Uterus (tissue), 3 donors: ENCODE measurements at regions not wholly inside any gene's neighbourhood (a gene's known extent, or its start where the extent isn't known, plus 50 kb on each side); places are given as distances from the start of the nearest gene placed in this dataset.

ENCODE experiments used
- DNase-seq, 2 donors: peaks; one replicate each; pipeline ENCODE4 v3.0.0-alpha.2; 2019 to 2020
- H3K27ac ChIP-seq, 2 donors: fragments of 200-600 bp; sonication (generic); 1 replicate in 1 of 2; 2 replicates in 1 of 2; pipeline ENCODE4 v1.5.1; 2016 to 2018
- H3K27me3 ChIP-seq, 2 donors: fragments of 200-600 bp; sonication (generic); one replicate each; pipeline ENCODE4 v1.5.1; 2018 to 2019; ENCODE audit warnings: control low read depth in 1 of 2
- H3K36me3 ChIP-seq, 2 donors: fragments of 200-600 bp; sonication (generic); one replicate each; pipeline ENCODE4 v1.5.1; 2019; ENCODE audit warnings: control low read depth in 1 of 2
- H3K4me1 ChIP-seq, 2 donors: fragments of 200-600 bp; sonication (generic); one replicate each; pipeline ENCODE4 v1.5.1; 2018 to 2019; ENCODE audit warnings: control low read depth in 1 of 2
- H3K4me3 ChIP-seq, 2 donors: fragments of 200-600 bp; sonication (generic); 1 replicate in 1 of 2; 2 replicates in 1 of 2; pipeline ENCODE4 v1.5.1; 2018 to 2019; ENCODE audit warnings: mild to moderate bottlenecking in 1 of 2
- H3K9me3 ChIP-seq, 2 donors: fragments of 200-600 bp; sonication (generic); one replicate each; pipeline ENCODE4 v1.5.1; 2019; ENCODE audit warnings: control low read depth in 1 of 2
- POLR2A ChIP-seq, 2 donors: fragments of 450-650 bp; IDR thresholded peaks; one replicate each; pipeline ENCODE4 v1.6.1; 2016; ENCODE audit warnings: antibody characterized with exemption in 2 of 2, mild to moderate bottlenecking in 1 of 2, moderate library complexity in 1 of 2
- intact Hi-C: fragments of 100-400 bp; cut with DNase I; formaldehyde crosslinking; loops from one replicate; pipeline ENCODE4 v1.15.1; 2023; ENCODE audit warnings: low total_unique reads
- TF ChIP-seq, protein P1 (sequence below), 4 experiments: fragments of 200-600 bp in 2 of 4; fragments of 450-650 bp in 2 of 4; sonication (generic) in 2 of 4; IDR thresholded peaks; one replicate each; pipeline ENCODE4 v1.5.1; 2016 to 2019; ENCODE audit warnings: antibody characterized with exemption in 4 of 4, mild to moderate bottlenecking in 2 of 4, moderate library complexity in 1 of 4
- donor health status: DM: yes; HTN: yes; CAD: no.

DNA sequence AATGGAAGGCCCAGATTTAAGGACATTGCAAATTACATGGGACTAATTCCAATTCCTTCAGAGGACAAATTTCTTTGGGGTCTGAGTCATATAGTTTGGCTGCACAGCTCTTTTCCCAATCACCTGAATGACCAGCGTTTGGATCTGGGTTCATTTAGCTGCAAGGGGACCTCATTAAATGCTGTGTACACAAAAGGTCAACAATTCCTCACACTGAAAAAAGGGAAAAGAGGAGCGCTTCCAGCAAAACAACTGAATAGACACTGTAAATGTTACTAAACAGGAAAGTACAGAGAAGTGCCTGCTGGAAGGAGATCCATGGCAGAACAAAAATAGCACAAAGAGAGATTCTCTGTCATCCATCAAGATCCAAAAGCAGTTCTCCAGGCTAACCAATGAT, 356.0 kb upstream of the LMCD1 start:
- H3K4me3 ChIP-seq: no peak overlapping the region
- intact Hi-C loops: no loop called here
- H3K36me3 ChIP-seq: no peaks in the 10 kb centered on the region
- no peaks in the 10 kb centered on the region for H3K4me1 ChIP-seq
- H3K27ac ChIP-seq: no peak overlapping the region
- TF ChIP-seq, protein P1, sequence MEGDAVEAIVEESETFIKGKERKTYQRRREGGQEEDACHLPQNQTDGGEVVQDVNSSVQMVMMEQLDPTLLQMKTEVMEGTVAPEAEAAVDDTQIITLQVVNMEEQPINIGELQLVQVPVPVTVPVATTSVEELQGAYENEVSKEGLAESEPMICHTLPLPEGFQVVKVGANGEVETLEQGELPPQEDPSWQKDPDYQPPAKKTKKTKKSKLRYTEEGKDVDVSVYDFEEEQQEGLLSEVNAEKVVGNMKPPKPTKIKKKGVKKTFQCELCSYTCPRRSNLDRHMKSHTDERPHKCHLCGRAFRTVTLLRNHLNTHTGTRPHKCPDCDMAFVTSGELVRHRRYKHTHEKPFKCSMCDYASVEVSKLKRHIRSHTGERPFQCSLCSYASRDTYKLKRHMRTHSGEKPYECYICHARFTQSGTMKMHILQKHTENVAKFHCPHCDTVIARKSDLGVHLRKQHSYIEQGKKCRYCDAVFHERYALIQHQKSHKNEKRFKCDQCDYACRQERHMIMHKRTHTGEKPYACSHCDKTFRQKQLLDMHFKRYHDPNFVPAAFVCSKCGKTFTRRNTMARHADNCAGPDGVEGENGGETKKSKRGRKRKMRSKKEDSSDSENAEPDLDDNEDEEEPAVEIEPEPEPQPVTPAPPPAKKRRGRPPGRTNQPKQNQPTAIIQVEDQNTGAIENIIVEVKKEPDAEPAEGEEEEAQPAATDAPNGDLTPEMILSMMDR (IDR thresholded peaks at IDR 0.05): no peak
- TF ChIP-seq POLR2A (IDR thresholded peaks at IDR 0.05): no peak
- no peak for DNase-seq
- no peaks in the 10 kb centered on the region for H3K9me3 ChIP-seq
- no peaks in the 10 kb centered on the region for H3K27me3 ChIP-seq

DNA sequence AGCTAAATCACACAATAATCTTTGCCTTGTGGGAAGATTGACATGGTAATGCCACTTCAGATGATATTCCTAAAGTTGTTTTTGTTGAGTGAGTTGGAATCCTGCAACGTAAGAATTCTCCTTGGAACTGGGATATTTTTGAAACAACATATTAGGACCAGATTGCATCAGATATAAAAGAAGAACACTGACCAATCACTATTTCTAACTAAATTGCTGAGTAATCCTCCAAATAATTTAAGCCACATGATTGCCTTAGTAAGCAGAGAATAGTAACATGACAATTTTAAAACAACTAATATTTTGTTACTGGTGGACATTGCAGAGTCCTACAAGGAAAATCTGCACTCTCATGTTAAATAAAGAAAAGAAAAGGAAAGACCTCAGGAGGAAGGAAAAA, 353.9 kb upstream of the LMCD1 start:
- no peak overlapping the region for H3K27ac ChIP-seq
- H3K4me3 ChIP-seq: no peak overlapping the region
- no peaks in the 10 kb centered on the region for H3K27me3 ChIP-seq
- H3K9me3 ChIP-seq: no peaks in the 10 kb centered on the region
- no peak for DNase-seq
- no peak for TF ChIP-seq POLR2A (IDR thresholded peaks at IDR 0.05)
- TF ChIP-seq, protein P1 (IDR thresholded peaks at IDR 0.05): no peak
- intact Hi-C loops: no loop called here
- no peaks in the 10 kb centered on the region for H3K4me1 ChIP-seq
- H3K36me3 ChIP-seq: no peaks in the 10 kb centered on the region

DNA sequence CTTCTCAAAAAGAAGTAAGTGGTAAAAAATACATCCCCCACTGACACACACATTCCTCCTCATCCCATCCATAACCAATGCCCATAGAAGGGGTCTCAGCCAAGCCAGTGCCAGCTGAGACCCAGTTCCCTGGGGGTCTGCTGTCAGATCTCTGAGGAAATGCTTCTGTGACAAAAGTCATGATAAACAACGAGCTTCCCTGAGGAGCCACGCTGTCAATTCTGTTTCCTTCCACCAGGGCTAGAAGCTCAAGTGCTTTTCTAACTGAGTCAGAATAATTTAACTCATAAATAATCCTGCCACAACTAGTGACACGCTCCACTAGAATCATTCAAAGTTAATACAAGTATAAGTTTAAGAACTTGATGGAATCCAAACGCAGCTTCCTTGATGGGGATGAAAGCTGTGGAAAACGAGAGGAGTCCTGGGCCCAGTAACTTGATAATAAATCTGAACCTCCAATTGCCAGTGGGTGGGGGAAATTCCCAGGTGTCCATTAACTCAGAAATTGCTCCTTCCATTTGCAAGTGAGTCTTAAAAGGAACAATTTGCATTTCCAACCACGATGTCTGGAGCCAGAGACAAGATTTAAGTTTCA, 348.7 kb upstream of the LMCD1 start:
- H3K4me1 ChIP-seq: no peaks in the 10 kb centered on the region
- H3K27me3 ChIP-seq: no peaks in the 10 kb centered on the region
- no peak for DNase-seq
- H3K36me3 ChIP-seq: no peaks in the 10 kb centered on the region
- TF ChIP-seq, protein P1 (IDR thresholded peaks at IDR 0.05): no peak
- TF ChIP-seq POLR2A (IDR thresholded peaks at IDR 0.05): no peak
- H3K27ac ChIP-seq: no peak overlapping the region
- H3K4me3 ChIP-seq: no peak overlapping the region
- no peaks in the 10 kb centered on the region for H3K9me3 ChIP-seq
- intact Hi-C loops: no loop called here

DNA sequence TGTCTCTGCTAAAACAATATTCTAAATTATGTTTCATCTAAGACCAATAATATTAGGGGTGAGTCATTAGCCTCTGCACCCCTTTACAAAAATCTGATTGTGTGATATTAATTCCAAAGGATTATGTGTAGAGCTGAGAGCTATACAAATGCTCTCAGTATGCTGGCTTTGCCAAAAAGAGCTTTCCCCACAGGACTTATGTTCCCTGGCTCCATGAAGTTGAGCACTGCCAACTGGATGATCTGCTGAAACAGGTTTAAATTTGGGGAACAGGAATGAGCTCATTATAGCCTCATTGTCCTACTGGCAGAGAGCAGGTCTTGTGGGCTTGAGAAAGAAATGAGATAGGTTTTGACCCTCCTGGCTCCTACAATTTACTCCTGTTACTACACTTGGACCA, 347.8 kb upstream of the LMCD1 start:
- intact Hi-C loops: no loop called here
- TF ChIP-seq, protein P1 (IDR thresholded peaks at IDR 0.05): no peak
- no peak for TF ChIP-seq POLR2A (IDR thresholded peaks at IDR 0.05)

DNA sequence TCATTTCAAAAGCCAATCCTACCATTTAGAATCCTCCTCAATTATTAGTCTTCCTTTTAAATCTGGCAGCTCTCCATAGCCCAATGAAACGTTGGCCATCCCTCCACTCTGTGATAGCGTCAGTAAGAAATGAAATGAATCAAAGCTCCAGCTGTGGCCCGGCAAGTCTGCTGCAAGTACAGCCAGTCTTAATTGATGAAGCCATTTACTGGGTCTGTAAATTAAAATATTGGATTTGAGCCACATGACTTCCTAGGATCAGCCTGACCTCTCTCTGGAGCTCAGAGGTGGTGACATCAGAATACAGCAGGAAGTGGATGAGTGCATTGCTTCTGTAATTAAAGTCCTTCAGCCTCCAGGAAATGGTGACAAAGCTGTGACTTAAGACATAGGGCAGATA, 347.0 kb upstream of the LMCD1 start:
- intact Hi-C loops: no loop called here
- Histone ChIP-seq H3K4me1 (no peaks in the 10 kb centered on the region), H3K27ac (no peak overlapping the region), H3K4me3 (no peak overlapping the region), H3K27me3 (no peaks in the 10 kb centered on the region), H3K36me3 (no peaks in the 10 kb centered on the region), H3K9me3 (no peaks in the 10 kb centered on the region)
- no peak for DNase-seq
- no peak for TF ChIP-seq POLR2A (IDR thresholded peaks at IDR 0.05)
- TF ChIP-seq, protein P1 (IDR thresholded peaks at IDR 0.05): no peak

More for the DNA sequence above, 347.8 kb upstream of the LMCD1 start:
- DNase-seq: no peak
- Histone ChIP-seq H3K27me3 (no peaks in the 10 kb centered on the region), H3K27ac (no peak overlapping the region), H3K4me1 (no peaks in the 10 kb centered on the region), H3K9me3 (no peaks in the 10 kb centered on the region), H3K36me3 (no peaks in the 10 kb centered on the region), H3K4me3 (no peak overlapping the region)
